ENCODE measurements at regions not wholly inside any gene's neighbourhood (a gene's known extent, or its start where the extent isn't known, plus 50 kb on each side); places are given as distances from the start of the nearest gene placed in this dataset.
A peak's percentile ranks its signal among the peaks of the same experiment; 100 is the strongest.
"Not testable (repeated sequence)": the region's sequence is repeated elsewhere in the genome, so short reads cannot be mapped to it uniquely, and the experiment has no call there.

DNA sequence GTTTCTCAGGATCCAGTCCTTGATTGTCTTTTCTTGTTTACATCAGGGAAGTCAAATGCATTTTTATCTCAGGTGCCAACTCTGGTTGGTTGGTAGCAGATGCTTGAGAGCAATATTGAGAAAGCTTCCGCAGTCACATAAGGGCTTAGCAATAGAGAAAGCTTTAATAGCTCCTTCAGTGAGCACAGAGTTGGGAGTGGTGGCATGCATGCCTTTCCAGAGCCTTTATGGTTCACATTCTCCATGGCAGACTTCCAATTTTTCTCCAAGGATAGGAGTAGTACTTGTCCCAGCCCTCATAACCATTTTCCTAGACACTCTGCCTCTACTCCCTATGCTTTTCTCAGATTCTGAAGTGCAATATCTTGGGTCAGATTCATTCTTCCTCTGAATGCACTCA, 280.4 kb downstream of the AEBP2 start:
- no peak for DNase-seq

DNA sequence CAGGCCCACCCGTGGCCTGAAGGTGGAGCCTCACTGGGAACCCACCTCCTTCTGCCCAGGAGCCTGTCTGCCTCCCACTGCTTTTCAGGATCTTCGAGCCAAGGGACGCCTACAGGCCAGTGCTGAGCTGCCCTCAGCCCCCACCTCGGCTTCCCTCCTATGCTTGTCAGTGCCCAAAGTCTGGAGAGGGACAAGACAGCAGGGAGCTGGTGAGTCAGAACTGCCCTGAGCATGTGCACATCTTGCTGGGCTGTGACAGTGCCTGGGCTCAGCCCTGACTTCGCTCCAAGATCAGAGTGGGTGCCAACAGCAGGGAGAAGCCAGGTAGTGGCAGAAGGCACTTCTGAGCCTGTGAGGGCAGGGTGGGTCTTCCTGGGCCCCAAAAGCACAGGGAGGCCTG, 286.8 kb downstream of the AEBP2 start:
- no peak for DNase-seq

DNA sequence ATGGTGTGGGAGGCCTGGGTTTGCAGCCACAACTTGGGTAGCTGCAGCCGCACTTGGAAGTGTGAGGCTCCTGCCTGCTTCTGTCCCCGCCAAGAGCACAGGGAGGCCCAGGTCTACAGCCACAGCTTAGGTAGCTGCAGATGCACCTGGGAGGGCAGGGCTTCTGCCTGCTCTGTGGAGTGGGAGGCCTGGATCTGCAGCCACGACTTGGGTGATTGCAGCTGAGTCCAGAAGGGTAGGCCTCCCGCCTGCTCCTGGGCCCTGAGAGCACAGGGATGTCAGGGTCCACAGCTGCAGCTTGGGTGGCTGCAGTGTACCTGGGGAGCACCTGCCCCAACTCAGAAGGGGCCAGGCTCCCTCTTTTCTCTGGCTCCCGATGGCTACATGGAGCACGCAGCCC, 287.3 kb downstream of the AEBP2 start:
- no peak for DNase-seq

DNA sequence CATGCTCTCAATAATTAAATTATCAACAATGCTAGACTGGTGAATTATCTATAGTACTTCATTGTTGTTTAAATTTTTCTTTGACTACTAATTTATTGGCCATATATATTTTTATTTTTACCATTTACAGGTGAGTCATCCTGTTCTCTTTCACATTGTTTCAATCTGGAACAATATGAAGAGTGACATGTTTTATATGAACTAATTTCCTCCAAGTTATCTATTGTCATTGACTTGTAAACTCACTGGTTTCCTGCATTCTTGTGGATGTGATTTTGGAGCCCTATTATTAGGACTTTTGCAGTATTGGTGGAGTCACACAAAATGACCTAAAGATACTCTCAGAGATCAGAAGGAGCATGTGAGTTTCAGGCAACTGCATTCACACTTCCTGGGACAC, 297.7 kb downstream of the AEBP2 start:
- no peak for DNase-seq

DNA sequence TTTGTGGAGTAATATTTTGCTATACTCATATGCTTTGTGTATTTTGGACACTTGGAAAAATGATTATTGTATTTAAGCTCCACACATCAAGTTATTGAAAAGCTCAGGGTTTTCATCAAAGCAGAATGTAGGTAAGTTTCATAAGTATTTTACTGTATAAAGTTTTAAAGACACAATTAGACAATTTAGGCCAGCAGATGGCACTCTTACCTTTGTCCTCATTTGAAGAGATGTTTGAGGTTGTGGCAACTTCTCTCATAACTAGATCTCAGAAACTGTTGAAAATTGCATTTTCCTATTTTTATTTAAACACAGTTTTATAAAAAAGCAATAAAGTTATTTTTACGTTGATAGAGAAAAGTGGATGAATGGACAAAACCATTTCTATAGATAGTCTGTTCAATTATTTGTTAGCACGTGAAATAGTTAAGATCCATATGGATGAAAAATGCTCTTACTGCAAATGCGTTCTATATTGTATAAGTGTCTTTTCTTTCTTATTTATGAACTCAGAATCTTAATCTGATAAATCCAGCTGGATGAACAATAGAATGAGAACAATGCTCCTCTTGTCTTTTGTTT, 300.0 kb downstream of the AEBP2 start:
- peak; percentile 20 for DNase-seq

DNA sequence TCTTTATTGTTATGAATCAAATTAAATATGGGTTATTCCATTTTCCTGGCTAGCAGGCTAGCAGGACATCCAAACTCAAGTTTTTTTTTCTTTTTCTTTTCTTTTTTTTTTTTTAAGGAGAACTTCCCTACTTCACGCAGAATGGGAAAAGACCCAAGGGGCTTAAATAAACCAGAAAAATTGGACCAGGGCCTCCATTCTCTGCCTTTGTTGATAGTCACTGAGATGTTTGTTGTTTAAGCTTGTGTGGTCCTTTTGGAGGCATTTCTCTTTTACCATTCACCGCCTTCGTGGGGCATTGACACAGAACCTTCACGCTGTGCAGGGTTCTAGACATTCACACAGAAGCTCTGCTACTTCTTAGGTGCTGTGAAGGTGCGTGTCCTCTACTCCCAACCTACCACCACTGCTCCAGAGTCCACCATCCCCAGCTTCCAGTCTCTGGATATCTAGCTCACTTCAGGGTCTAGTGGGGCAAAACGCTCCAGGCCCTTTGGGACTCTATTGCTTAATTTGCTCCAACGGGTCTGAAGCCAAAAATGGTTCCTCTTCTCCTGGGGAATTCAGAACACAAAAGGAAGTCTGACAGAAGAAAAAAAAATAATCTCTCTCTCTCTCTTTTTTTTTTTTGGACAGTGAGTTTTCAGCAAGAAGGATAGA, 301.3 kb downstream of the AEBP2 start:
- no peak for DNase-seq

DNA sequence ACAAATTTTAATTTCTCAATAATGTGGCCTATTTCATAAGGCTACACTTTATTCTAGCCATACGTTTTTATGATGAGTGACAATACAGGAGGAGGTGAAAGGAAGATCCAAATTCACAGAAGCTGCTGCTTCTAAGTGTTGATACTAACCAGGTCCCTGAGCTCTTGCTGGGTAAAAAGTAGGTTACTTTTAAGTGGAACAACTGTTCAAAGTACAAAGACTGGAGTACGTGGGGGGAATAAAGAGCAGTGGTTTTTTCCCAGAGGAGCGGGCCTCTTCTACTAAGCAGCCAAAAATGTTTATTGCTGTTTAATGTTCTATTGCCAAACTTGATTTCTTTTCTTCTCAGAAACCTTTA, 301.8 kb downstream of the AEBP2 start:
- DNase-seq: no peak

DNA sequence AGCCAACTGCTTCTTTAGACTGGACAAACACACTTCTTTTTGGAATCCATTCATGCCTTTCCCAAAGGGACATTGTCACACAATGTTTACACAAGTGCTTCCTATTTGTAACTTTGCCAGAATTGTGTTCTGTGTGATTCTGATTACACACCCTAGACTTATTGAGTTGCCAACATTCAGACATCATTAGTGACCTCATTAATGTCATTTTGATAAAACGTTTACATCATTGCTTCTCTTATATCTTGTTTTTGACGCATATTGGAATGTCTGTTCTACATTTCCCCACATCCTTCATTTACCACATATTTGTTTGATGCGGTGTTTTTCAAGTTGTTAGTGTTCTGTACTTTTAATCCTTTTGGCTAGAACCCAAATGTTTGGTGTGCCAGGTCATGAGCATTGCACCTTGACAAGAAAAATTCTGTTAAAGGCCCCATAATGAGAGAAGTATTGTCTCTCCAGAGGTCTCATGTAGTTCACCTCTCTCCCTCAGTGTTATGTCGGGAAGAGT, 305.5 kb downstream of the AEBP2 start:
- no peak for DNase-seq

DNA sequence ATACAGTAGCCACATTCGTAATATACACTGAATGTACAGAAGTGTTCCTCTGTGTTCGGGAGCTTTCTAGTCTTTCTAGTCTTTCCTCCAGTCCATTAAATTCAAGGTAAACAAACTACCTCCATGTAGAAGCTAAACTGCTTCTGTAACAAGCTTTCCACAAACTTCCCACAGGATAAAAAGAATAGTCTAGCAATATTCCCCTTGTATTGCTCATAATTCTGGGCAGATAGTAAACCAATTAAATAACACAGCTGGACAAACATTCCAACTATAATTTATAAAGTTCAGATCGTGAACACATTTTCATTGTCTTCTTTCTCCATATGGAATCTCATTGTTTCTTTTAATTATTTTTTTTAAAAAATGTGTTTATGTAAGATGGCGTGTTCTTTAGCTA, 307.2 kb downstream of the AEBP2 start:
- DNase-seq: no peak

DNA sequence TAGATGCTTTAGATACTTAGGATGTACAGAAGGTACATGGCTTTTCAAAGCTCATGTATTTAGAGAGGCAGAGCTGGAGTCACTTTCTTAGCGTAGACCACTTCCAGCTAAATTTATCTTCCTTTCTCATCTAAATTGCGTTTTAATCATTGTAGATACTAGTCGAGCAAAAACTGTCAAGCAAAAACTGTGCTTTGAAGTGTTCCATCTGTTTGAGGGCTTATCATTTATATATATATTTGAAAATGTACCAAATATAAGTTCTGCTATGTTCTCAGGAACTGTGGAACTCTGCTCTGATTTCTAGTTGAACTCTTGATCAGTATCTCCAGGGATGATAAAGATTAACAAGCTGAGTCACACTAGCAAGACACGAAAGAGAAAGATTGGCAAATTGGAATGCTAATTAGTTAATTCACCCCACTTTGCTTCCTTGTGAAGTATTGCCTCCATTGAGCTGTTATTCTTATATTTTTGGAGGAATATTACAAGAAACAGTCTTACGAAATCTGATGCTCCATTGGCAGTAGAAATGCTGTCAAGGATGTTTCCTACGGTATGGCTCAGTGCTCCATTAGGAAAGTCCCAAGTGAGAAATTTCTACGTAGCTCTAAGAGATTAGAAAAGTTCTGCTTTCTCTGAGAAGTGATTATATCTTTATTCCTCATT, 310.7 kb downstream of the AEBP2 start:
- DNase-seq: no peak

DNA sequence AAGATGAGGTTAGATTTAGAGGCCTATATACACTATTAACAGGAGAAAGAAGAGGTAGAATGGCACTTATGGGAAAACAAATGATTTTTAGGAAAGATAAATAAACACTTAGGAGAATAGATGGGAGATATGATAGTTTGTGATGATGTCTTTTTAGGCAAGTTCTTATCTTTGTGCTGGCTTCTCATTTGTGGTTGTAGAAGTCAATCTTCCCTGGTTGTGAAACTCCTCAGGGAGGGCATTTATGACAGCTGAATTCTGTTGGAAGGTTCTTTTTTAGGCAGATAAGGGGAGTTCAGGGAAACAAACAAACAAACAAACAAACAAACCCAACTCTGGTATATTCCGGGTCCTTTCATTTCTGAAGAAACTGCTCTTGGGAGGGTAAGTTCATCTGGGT, 311.8 kb downstream of the AEBP2 start:
- DNase-seq: no peak

DNA sequence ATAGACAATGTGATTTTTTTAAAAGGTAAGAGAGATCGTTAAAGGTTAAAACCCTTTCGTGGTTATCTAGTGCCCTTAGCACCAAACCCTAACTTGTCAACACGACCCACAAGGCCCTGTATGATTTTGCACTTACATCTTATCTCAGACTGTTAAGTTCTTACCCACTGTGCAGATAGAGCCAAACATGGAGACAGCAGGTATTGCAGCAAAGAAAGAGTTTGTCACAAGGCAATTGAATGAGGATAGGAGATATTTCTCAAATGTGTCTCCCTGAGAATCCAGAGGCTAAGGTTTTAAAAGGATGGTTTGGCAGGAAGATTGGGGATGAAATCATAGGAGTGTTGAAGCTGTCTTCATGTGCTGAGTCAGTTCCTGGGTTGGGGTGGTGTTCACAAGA, 313.4 kb downstream of the AEBP2 start:
- DNase-seq: no peak

DNA sequence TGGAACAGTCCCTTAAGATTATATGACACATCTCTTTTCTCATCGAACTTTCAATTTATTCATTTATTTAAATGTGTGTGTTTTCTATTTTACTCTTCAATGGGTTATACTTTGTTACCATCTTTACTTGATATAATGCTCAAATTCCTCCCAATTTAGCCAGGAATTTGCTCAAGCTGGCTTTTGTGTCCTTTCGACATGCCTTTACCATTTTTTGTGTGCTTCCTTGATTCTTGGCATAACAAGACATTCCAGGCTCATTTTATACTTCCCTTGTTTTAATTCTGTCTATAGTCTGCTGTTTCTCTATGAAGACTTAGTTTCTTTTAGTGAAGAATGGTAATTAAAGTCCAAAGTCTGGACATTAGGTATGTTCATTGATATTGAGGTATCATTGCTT, 315.8 kb downstream of the AEBP2 start:
- no peak for DNase-seq

DNA sequence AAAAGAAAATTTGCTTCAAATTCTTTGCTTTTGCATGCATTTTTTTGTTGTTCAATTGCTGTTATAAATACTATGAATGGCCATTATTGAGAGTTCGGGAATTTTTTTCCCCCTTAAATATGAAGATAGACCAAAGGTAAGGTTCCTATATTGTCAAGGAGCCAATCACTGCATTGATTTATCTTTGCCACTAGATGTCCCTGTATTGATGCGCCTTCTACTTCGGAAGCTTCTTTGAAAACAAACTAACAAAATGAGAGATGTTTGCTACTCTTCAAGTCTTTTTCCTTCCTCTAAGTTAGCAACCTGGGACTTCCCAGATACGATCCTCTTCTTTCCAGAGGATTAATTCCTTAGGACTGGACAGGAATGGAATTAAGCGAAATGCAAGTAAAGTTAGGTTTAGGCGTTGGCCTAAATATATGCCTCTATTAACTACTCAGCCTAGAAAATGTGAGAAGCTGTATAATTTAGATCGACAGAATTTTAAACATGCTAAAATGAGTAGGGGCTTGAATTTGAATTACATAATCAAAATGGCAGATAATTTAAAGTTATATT, 318.1 kb downstream of the AEBP2 start:
- DNase-seq: no peak

DNA sequence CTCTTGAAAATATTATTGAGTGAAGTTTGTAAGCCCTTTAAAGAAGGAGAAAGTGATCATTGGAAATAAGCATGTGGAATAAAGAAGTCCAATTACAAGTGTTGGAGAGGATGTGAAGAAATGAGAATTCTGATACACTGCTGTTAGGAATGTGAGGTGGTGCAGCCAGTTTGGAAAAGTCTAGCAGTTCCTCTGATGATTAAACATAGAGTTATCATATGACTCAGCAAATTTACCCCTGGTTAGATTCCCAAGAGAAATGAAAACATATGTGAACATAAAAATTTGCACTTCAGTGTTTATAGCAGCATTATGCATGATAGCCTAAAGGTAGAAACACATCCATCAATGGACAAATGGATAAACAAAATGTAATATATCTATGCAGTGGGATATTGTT, 319.9 kb downstream of the AEBP2 start:
- DNase-seq: no peak

DNA sequence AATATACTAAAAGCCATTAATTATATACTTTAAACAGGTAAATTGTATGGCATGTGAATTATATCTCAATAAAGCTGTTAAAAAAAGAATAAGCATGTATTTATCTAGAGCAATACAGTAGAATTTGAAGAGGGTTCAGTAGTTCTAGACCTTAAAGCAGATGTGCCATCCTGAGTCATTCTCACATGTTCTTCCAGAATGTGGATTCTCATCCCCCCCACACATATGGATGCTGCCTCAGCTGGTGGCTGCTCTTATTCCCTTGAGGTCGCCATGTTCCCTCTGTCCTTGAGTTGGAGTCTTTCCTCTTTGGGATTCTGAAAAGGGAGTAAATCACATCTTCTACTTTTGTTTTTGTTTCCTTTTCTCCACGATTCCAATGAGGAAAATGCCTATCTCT, 321.3 kb downstream of the AEBP2 start:
- DNase-seq: no peak

DNA sequence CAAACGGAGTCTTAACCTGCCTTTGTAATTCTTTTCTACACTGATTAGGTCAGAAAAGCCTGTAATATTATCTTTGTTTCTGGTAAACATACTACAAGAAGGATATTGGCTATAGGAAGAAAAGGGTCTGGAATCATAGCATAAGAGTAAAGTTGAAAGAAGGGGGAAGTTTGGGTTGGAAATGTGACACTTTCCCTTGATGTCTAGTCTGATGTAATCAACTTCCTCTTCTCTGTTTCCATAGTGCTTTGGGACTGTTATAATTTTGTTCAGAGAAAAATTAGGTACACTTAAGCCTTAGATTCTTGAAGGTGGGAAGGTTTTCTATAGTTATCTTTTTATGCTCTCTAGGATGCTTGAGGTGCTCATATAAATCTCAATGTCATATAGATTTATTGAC, 322.2 kb downstream of the AEBP2 start:
- no peak for DNase-seq

DNA sequence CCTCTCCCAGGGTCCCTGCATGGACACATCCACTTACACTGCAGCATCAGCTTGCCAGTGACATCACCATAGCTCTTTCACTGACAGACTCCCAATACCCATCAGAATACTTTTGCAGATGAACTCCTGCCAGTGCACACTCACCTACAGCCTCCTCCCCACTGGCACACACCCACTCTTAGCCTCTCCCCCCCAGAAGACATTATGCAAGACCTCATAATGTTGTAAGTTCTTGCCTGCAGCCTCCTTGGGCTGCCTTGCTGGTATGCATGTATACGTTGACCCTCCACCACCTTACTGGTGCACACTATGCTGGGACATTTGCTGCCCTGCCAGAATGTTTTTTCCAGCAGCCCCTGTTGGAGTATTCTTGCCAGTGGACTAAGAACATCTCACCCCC, 324.2 kb downstream of the AEBP2 start:
- no peak for DNase-seq

DNA sequence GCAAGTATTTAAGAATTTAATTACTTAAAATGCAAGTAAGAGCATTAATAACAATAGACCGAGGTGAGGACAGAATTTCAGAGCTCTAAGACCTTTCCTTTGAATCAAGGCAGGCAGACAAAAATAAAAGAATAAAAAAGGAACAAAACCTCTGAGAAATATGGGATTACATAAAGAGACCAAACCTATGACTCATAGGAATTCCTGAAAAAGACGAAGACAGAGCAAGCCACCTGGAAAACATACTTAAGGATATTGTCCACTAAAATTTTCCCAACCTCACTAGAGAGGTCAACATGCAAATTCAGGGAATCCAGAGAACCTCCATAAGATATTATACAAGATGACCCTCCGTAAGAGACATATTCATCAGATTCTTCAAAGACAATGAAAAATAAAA, 325.1 kb downstream of the AEBP2 start:
- no peak for DNase-seq

DNA sequence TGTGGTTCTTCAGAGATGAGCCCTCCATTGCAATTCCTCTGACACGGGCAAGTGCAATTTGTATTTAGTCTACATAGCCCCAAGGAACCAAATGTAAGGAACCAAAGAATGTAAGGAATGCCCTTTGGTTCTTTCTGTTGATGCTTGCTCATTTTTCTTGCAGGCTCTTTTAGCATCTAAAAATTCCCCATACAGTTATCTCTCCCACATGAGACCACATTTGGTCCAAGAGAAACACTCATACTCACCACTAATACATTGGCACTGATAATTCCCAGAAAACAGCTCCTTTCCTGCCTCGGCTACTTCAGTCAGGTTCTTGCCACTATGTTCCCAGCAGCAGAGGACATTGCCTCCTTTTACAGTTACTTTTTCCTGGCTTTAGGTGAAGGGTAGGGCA, 332.6 kb downstream of the AEBP2 start:
- no peak for DNase-seq

DNA sequence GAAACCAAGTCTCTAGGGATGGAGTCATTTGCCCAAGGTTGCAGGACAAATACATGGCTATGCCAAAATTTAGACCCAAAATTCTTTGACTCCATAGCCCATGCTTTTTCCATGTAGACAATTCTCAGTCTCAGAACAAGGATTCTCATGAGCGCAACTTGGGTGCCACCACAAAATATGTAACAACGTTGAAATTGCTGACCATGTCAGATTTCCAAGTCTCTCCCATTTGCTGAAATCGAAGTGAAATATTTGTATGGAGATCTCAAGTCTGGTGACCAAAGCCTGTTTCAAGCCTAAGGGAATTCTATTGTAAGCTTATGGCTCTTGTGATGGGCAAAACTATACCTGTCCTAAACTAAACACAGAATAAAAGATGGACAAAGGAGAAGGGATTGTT, 333.5 kb downstream of the AEBP2 start:
- no peak for DNase-seq

DNA sequence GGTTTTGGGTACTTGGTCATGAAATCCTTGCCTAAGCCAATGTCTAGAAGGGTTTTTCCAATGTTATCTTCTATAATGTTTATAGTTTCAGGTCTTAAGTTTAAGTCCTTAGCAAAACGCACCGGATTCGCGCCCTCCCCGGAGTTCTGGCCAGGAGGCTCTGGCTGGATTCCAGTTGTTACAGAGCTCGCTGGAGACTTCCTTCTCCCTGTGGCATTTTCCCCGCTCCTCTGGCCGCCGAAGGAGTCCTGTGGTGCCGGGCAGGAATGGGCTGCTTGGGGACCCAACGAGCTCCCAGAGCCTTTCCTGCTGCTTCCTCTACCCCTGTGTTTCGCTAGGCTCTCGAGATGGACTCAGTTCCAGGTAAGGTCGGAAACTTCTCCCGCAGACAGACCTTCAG, 335.9 kb downstream of the AEBP2 start:
- no peak for DNase-seq

DNA sequence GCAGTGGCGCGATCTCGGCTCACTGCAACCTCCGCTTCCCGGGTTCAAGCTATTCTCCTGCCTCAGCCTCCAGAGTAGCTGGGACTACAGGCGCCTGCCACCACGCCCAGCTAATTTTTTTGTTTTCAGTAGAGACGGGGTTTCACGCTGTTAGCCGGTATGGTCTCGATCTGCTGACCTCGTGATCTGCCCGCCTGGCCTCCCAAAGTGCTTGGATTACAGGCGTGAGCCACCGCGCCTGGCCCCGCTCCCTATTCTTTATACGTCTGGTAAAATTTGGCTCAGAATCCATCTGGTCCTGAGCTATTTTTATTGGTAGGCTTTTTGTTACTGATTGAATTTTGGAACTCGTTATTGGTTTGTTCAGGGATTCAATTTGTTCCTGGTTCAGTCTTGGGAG, 336.7 kb downstream of the AEBP2 start:
- DNase-seq: not testable (repeated sequence)

DNA sequence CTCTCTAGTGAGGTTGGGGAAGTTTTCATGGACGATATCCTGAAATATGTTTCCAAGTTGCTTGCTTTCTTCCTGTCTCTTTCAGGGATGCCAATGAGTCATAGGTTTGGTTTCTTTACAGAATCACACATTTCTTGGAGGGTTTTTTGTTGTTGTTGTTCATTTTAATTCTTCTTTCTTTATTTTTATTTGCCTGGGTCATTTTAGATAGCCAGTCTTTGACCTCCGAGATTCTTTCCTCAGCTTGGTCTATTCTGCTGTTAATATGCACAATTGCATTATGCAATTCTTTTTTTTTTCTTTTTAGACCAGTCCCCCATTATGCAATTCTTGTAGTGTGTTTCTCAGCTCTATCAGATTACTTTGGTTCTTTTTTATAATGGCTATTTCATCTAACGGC, 338.9 kb downstream of the AEBP2 start:
- no peak for DNase-seq

Measured in NCI-H2107 (cell line).